Neural crest cell (in vitro differentiated cells): ENCODE measurements at regions not wholly inside any gene's neighbourhood (a gene's known extent, or its start where the extent isn't known, plus 50 kb on each side); places are given as distances from the start of the nearest gene placed in this dataset.

Experiments used
- DNase-seq: peaks from one replicate; pipeline ENCODE4 v3.0.0; 2021; ENCODE audit warnings: low read depth, mixed read lengths, low spot score
- H3K27ac Mint-ChIP-seq: one replicate; pipeline ENCODE4 v1.8.0; 2021; ENCODE audit warnings: mild to moderate bottlenecking, mixed read lengths; ENCODE audit not compliant: unreplicated experiment
- H3K27me3 Mint-ChIP-seq: 2 replicates; pipeline ENCODE4 v1.8.0; 2021; ENCODE audit warnings: low read depth, mild to moderate bottlenecking, mixed read lengths
- H3K36me3 Mint-ChIP-seq: 2 replicates; pipeline ENCODE4 v1.8.0; 2021; ENCODE audit warnings: low read depth, mild to moderate bottlenecking, mixed read lengths
- H3K4me1 Mint-ChIP-seq: 2 replicates; pipeline ENCODE4 v1.8.0; 2021; ENCODE audit warnings: mixed read lengths
- H3K4me3 Mint-ChIP-seq: one replicate; pipeline ENCODE4 v1.8.0; 2021; ENCODE audit warnings: mild to moderate bottlenecking, mixed read lengths
- H3K9me3 Mint-ChIP-seq: 2 replicates; pipeline ENCODE4 v1.8.0; 2021; ENCODE audit warnings: mixed read lengths
- TF ChIP-seq, protein P1 (sequence below): fragments of 200-600 bp; sonication (generic); conservative IDR thresholded peaks from 2 replicates; pipeline ENCODE4 v1.5.0; 2021; ENCODE audit warnings: antibody characterized with exemption, mild to moderate bottlenecking

DNA sequence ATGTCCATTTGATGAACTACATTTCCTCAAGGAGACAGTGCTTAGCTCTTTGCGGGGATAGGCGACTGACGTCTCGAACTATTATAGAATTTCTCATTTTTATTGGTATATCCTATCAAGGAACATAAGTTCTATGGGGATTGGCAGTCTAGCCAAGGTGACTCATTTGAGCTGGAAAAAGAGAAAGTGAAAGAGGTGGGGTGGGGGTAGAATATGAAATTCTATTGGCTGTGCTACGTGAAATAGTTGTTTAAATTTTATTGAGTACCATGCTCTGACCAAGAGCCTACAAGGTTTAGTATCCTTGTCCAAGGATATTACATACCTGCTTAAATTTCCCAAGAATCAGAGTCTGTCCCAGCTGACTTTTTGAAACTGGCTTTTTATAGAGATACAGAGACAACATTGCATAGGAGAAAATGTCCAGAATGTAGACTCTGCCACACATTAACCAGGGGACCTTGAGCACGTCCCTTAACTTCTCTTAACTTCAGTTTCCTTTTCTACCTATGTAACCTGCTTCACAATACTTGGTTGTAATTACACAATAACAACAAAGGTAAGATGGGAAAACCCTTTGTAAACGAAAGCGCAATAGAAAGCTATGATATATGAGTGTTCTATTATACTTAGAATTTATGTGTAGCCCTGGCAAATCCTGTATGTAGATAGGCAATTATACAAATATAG lies 226.4 kb upstream of the WWC1 start:
- peaks cover 5% of the 10 kb centered on the region for H3K4me1 Mint-ChIP-seq
- H3K27ac Mint-ChIP-seq = no peak overlapping the region
- TF ChIP-seq, protein P1, sequence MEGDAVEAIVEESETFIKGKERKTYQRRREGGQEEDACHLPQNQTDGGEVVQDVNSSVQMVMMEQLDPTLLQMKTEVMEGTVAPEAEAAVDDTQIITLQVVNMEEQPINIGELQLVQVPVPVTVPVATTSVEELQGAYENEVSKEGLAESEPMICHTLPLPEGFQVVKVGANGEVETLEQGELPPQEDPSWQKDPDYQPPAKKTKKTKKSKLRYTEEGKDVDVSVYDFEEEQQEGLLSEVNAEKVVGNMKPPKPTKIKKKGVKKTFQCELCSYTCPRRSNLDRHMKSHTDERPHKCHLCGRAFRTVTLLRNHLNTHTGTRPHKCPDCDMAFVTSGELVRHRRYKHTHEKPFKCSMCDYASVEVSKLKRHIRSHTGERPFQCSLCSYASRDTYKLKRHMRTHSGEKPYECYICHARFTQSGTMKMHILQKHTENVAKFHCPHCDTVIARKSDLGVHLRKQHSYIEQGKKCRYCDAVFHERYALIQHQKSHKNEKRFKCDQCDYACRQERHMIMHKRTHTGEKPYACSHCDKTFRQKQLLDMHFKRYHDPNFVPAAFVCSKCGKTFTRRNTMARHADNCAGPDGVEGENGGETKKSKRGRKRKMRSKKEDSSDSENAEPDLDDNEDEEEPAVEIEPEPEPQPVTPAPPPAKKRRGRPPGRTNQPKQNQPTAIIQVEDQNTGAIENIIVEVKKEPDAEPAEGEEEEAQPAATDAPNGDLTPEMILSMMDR = no peak
- DNase-seq = no peak
- no peaks in the 10 kb centered on the region for H3K27me3 Mint-ChIP-seq
- H3K4me3 Mint-ChIP-seq = no peak overlapping the region
- no peaks in the 10 kb centered on the region for H3K36me3 Mint-ChIP-seq
- H3K9me3 Mint-ChIP-seq = no peaks in the 10 kb centered on the region

GRCh38 chr5:168066536-168067208 lies 224.8 kb upstream of the WWC1 start:
- Mint-ChIP-seq H3K27ac (no peak overlapping the region), H3K36me3 (no peaks in the 10 kb centered on the region), H3K4me3 (no peak overlapping the region), H3K27me3 (no peaks in the 10 kb centered on the region), H3K4me1 (peaks cover 5% of the 10 kb centered on the region), H3K9me3 (no peaks in the 10 kb centered on the region)
- TF ChIP-seq, protein P1 = no peak
- no peak for DNase-seq

GRCh38 chr5:168070761-168071160 lies 220.7 kb upstream of the WWC1 start:
- Mint-ChIP-seq H3K27me3 (no peaks in the 10 kb centered on the region), H3K36me3 (no peaks in the 10 kb centered on the region), H3K27ac (no peak overlapping the region), H3K4me1 (peaks cover 5% of the 10 kb centered on the region), H3K9me3 (no peaks in the 10 kb centered on the region), H3K4me3 (no peak overlapping the region)
- TF ChIP-seq, protein P1 = no peak
- DNase-seq = no peak

- TF ChIP-seq, protein P1 = no peak
- H3K4me3 Mint-ChIP-seq = no peak overlapping the region
- no peak for DNase-seq
- no peaks in the 10 kb centered on the region for H3K27me3 Mint-ChIP-seq
- no peak overlapping the region for H3K27ac Mint-ChIP-seq
- peaks cover 5% of the 10 kb centered on the region for H3K4me1 Mint-ChIP-seq
- no peaks in the 10 kb centered on the region for H3K36me3 Mint-ChIP-seq
- no peaks in the 10 kb centered on the region for H3K9me3 Mint-ChIP-seq
These were observed 218.8 kb upstream of the WWC1 start for GRCh38 chr5:168072665-168073064.

DNA sequence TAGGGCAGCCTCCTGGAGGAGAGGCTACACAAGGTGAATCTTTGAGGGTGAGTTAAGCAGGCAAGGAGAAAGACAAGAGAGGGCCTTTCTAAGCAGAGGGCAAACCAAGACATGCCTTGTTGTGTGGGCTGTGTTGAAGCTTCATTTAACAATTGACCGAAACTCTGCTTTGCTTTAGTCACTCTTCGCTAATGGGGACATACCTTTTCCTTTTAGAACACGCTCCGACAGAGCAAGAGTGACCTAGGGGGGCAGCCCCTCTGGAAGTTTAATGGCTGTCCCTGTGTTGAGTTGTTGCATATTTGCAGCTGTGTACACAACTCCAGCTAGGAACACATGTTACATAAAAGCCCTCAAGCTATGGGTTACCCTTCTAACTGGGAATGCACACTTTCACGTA lies 218.1 kb upstream of the WWC1 start:
- Mint-ChIP-seq H3K4me3 (no peak overlapping the region), H3K27me3 (no peaks in the 10 kb centered on the region), H3K4me1 (peaks cover 5% of the 10 kb centered on the region), H3K36me3 (no peaks in the 10 kb centered on the region), H3K9me3 (no peaks in the 10 kb centered on the region), H3K27ac (no peak overlapping the region)
- TF ChIP-seq, protein P1 = no peak
- DNase-seq = no peak
